Coronary artery (tissue), 2 donors: ENCODE measurements at regions not wholly inside any gene's neighbourhood (a gene's known extent, or its start where the extent isn't known, plus 50 kb on each side); places are given as distances from the start of the nearest gene placed in this dataset.

ENCODE experiments used
- DNase-seq: peaks from one replicate; pipeline ENCODE4 v3.0.0-alpha.2; 2017; ENCODE audit warnings: low spot score
- H3K27ac ChIP-seq, 2 donors: fragments of 200-600 bp; sonication (generic); one replicate each; pipeline ENCODE4 v1.5.1; 2016 to 2019
- H3K4me3 ChIP-seq: fragments of 200-600 bp; sonication (generic); 2 replicates; pipeline ENCODE4 v1.5.1; 2016; ENCODE audit warnings: mild to moderate bottlenecking, moderate library complexity
- CTCF ChIP-seq: fragments of 200-600 bp; sonication (generic); IDR thresholded peaks from one replicate; pipeline ENCODE4 v1.5.1; 2019; ENCODE audit warnings: antibody characterized with exemption

- no peak overlapping the region for H3K4me3 ChIP-seq
- peak overlapping the region in 1 of 2 donors; percentile 55 for H3K27ac ChIP-seq
- no peak for TF ChIP-seq CTCF
- no peak for DNase-seq
Observed at GRCh38 chr9:86796666-86797065, 150.6 kb downstream of the GAS1 start.

GRCh38 chr9:86795823-86796553 is 151.3 kb downstream of the GAS1 start:
- H3K4me3 ChIP-seq, result peak overlapping the region; percentile 17
- TF ChIP-seq CTCF, result no peak
- H3K27ac ChIP-seq, result peak overlapping the region in 1 of 2 donors; percentile 68
- no peak for DNase-seq

GRCh38 chr9:86795047-86795442 is 152.3 kb downstream of the GAS1 start:
- Histone ChIP-seq H3K27ac (peak overlapping the region in 1 of 2 donors; percentile 68), H3K4me3 (peak overlapping the region; percentile 17)
- DNase-seq, result no peak
- TF ChIP-seq CTCF, result no peak

GRCh38 chr9:86794391-86795046 is 152.8 kb downstream of the GAS1 start:
- TF ChIP-seq CTCF, result no peak
- DNase-seq, result no peak
- H3K27ac ChIP-seq, result peak overlapping the region in 1 of 2 donors; percentile 68
- H3K4me3 ChIP-seq, result peak overlapping the region; percentile 17

- no peak for TF ChIP-seq CTCF
- Histone ChIP-seq H3K4me3 (no peak overlapping the region), H3K27ac (no peak overlapping the region)
- DNase-seq, result no peak
Observed at GRCh38 chr9:86792136-86792535, 155.2 kb downstream of the GAS1 start.

- no peak for DNase-seq
- TF ChIP-seq CTCF, result no peak
- Histone ChIP-seq H3K27ac (no peak overlapping the region), H3K4me3 (no peak overlapping the region)
Observed at GRCh38 chr9:86790805-86791204, 156.5 kb downstream of the GAS1 start.

GRCh38 chr9:86788456-86788855 is 158.8 kb downstream of the GAS1 start:
- no peak for TF ChIP-seq CTCF
- H3K27ac ChIP-seq, result no peak overlapping the region
- DNase-seq, result no peak
- no peak overlapping the region for H3K4me3 ChIP-seq
